ENCODE measurements at regions not wholly inside any gene's neighbourhood (a gene's known extent, or its start where the extent isn't known, plus 50 kb on each side); places are given as distances from the start of the nearest gene placed in this dataset.

DNA sequence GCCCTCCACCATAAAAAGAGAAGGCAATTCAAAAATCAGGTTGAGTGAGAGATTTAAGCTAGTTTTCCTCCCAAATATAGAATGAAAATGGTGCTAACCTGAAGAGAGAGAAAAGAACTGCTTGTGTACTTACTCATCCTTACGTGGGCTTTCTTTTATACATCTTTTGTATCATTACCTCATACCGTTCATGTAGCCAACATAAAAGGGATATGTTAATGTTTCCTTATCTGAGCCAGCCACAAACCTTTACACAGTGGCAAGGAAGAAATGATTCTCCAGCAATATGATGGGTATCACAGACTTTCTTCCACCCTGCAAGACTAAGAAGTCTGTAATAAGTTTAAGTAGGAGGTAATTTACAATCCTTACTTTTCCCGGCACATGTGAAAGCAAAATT, 600.8 kb upstream of the ZNF385D start:
- no peak for TF ChIP-seq CTCF (IDR thresholded peaks at IDR 0.05)
- TF ChIP-seq POLR2A (IDR thresholded peaks at IDR 0.05), result no peak
